HG03280 (cell line): ENCODE measurements at regions not wholly inside any gene's neighbourhood (a gene's known extent, or its start where the extent isn't known, plus 50 kb on each side); places are given as distances from the start of the nearest gene placed in this dataset.
"Not testable (repeated sequence)": the region's sequence is repeated elsewhere in the genome, so short reads cannot be mapped to it uniquely, and the experiment has no call there.

ENCODE experiments used
- ATAC-seq: cut with Tn5 transposase; IDR thresholded peaks from one replicate; pipeline ENCODE4 v1.9.1; 2021; ENCODE audit warnings: mild to moderate bottlenecking, moderate library complexity; ENCODE audit not compliant: unreplicated experiment

- no peak for ATAC-seq
These were observed 541.5 kb upstream of the DPP6 start for GRCh38 chr7:153510674-153511073.

DNA sequence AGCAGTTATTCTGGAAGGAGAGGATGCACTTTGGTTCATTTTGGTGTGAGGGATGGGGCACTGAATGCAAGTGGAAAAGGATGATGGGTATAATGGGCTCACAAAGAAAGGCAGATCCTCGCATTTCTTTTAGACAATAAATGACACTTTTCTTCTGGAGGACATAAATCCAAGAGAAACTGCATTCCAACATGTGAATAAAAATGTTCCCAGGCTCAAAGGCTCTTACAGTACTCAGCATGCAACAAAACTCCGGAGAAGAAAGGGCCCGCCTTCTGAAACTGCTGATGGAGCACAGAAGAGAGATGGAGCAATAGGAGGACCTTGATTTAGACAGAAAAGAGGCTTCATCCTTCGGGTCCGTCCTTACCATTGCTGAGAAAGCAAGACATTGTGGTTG lies 538.2 kb upstream of the DPP6 start:
- no peak for ATAC-seq

DNA sequence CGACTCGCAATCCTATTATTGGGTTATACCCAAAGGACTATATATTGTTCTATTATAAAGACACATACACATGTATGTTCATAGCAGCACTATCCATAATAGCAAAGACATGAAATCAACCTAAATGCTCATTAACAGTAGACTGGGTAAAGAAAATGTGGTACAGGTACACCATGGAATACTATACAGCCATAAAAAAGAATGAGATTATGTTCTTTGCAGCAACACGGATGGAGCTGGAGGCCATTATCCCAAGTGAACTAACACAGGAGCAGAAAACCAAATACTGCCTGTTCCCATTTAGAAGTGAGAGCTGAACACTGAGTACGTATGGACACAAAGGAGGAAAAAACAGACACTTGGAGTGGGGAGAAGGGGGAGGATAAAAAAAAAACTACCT lies 536.8 kb upstream of the DPP6 start:
- ATAC-seq: no peak

DNA sequence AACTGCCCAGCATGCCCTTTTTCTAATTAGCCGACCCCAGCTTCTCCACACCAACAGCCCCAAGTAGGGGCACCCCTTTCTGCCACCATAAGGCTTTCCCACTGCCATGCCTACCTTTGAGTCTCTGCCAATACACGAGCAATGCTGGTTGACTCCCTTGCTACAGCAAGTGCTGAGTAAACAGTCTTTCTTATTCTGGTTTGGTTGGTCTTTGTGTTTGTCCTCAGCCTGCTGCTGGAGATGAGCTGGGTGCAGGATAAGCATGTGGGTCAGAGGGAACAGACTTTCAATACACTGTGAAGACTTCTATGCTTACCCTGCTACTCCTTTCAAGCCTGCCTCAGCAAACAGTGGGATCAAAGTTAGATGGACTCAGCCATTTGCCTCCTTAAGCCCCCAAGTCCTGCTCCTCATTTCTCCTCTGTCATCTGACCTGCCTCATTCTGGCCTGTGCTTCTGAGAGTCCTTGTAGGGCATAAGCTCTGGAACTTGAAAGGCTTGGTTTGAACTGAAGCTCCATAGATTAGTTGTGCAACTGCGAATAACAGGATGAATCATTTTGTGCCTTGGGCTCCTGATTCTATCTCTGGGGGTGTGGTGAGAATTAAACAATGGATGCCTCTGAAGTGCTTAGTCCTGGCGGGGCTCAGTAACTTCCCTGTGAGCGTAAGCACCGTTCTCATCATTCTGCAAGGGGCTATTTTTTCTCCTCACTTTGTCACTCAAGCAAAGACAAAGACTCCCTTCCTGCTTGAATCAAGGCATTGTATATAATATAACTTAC lies 533.8 kb upstream of the DPP6 start:
- ATAC-seq: no peak

- no peak for ATAC-seq
These were observed 530.8 kb upstream of the DPP6 start for GRCh38 chr7:153521370-153521769.

GRCh38 chr7:153522261-153522660 lies 529.9 kb upstream of the DPP6 start:
- ATAC-seq: no peak

DNA sequence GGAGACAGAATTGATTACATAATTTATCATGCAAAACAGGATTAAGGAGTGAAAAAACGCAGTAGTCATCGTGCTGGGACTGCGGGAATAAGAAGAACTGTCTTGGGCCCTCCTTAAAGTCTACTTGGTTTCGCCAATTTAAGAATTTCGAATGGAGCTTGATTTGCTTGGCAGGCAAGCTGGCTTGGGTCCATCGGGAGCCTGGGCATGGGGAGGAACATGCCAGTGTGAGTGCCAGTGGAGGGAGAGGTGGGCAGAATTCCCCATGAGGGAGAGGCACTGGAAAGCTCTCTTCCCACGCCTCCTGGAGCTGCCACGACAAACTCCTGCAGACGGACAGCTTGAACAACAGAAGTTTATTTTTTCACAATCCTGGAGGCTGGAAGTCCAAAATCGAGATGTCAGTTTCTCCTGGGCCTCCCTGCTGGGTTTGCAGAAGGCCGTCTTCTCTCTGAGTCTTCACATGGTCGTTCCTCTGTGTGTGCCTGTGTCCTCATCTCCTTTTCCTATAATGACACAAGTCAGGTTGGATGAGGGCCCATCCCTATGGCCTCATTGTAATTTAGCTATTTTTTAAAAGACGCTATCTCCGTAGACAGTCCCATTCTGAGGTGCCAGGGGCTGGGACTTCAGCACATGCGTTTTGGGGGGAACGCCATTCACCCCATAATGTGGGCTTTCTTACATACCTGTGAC lies 528.7 kb upstream of the DPP6 start:
- ATAC-seq: no peak

- ATAC-seq: no peak
These were observed 528.1 kb upstream of the DPP6 start for GRCh38 chr7:153524070-153524601.

DNA sequence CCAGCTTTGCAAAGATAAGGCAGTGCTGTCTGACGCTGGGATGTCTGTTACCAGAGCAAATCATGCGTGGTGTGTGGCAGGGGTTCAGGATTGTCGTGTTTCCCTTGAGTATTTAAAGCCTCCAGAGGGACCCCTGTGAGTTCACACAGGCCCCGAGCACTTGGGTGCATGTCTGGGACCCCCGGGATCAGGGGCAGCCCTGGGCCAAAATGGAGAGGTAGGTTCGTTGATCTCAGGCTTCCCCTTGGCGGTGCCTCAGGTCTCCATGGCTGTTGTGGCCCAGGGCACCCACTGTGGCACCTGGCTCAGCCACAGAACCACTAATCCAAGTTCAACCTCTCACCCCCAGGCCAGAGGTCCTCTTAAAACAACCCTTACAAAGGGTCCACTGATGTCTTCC lies 523.1 kb upstream of the DPP6 start:
- no peak for ATAC-seq

GRCh38 chr7:153529651-153530165 lies 522.5 kb upstream of the DPP6 start:
- ATAC-seq: no peak

GRCh38 chr7:153530441-153530840 lies 521.8 kb upstream of the DPP6 start:
- no peak for ATAC-seq

- ATAC-seq: no peak
These were observed 519.9 kb upstream of the DPP6 start for GRCh38 chr7:153532326-153532725.

- ATAC-seq: no peak
These were observed 514.9 kb upstream of the DPP6 start for GRCh38 chr7:153537271-153537670.

DNA sequence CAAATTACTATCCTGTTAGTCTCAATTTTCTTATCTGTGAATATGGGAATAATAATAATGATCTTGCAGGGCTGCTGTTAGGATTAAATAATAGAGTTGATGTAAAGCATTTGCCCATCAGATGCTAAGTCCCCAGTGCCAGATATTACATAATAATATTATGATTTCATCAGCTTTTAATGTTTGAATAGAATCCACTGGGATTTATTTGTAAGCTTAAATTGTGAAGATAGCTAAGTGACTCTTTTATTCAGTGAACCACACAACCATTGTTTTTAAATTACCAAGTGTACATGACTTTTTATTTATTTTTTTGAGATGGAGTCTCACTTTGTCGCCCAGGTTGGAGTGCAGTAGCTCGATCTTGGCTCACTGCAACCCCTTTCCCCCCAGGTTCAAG lies 510.3 kb upstream of the DPP6 start:
- no peak for ATAC-seq

- ATAC-seq: no peak
These were observed 509.0 kb upstream of the DPP6 start for GRCh38 chr7:153543232-153543631.

GRCh38 chr7:153550173-153550572 lies 502.0 kb upstream of the DPP6 start:
- ATAC-seq: no peak

- no peak for ATAC-seq
These were observed 487.8 kb upstream of the DPP6 start for GRCh38 chr7:153564391-153564790.

- ATAC-seq: no peak
These were observed 485.9 kb upstream of the DPP6 start for GRCh38 chr7:153566324-153566723.

GRCh38 chr7:153567426-153567825 lies 484.8 kb upstream of the DPP6 start:
- ATAC-seq: no peak

DNA sequence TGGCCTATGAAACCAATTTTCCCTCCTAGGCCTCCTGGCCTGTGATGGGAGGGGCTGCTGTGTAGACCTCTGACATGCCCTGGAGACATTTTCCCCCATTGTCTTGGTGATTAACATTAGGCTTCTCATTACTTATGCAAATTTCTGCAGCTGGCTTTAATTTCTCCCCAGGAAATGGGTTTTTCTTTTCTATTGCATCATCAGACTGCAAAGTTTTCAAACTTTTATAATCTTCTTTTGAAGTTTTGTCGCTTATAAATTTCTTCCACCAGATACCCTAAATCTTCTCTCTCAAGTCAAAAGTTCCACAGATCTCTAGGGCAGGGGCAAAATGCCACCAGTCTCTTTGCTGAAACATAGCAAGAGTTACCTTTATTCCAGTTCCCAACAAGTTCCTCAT lies 482.7 kb upstream of the DPP6 start:
- not testable (repeated sequence) for ATAC-seq

- no peak for ATAC-seq
These were observed 476.1 kb upstream of the DPP6 start for GRCh38 chr7:153576096-153576495.

- no peak for ATAC-seq
These were observed 470.8 kb upstream of the DPP6 start for GRCh38 chr7:153581419-153581818.
